ENCODE measurements at regions not wholly inside any gene's neighbourhood (a gene's known extent, or its start where the extent isn't known, plus 50 kb on each side); places are given as distances from the start of the nearest gene placed in this dataset.
"Not testable (repeated sequence)": the region's sequence is repeated elsewhere in the genome, so short reads cannot be mapped to it uniquely, and the experiment has no call there.

GRCh38 chr1:115445090-115445489 is 107.0 kb upstream of the NGF start:
- Histone ChIP-seq H3K9me3 (no peaks in the 10 kb centered on the region), H3K4me3 (no peak overlapping the region), H3K4me1 (ENCODE audit: insufficient read depth) (no peaks in the 10 kb centered on the region), H3K27me3 (no peaks in the 10 kb centered on the region), H3K27ac (no peak overlapping the region), H3K36me3 (no peaks in the 10 kb centered on the region)
- DNase-seq: no peak
- TF ChIP-seq CTCF (IDR thresholded peaks at IDR 0.05) (no peak), POLR2A (IDR thresholded peaks at IDR 0.05) (no peak), EP300 (IDR thresholded peaks at IDR 0.05) (no peak)
- intact Hi-C loops (cut with DNase I): no loop called here

- DNase-seq: no peak
- H3K9me3 ChIP-seq: no peaks in the 10 kb centered on the region
- no peak overlapping the region for H3K27ac ChIP-seq
- H3K4me3 ChIP-seq: no peak overlapping the region
- H3K27me3 ChIP-seq: no peaks in the 10 kb centered on the region
- 68 to 82% (median 81%) methylated on average over 2 of the region's 2 CpGs for WGBS, 3 donors
- intact Hi-C loops (cut with DNase I): no loop called here
- H3K36me3 ChIP-seq: no peaks in the 10 kb centered on the region
- TF ChIP-seq POLR2A (IDR thresholded peaks at IDR 0.05): no peak
- no peak for TF ChIP-seq EP300 (IDR thresholded peaks at IDR 0.05)
- no peak for TF ChIP-seq CTCF (IDR thresholded peaks at IDR 0.05)
- H3K4me1 ChIP-seq (ENCODE audit: insufficient read depth): no peaks in the 10 kb centered on the region
Observed at GRCh38 chr1:115440733-115441132, 102.7 kb upstream of the NGF start.

- H3K4me3 ChIP-seq; H3K4me1 ChIP-seq (ENCODE audit: insufficient read depth); DNase-seq; H3K9me3 ChIP-seq; H3K27ac ChIP-seq; H3K36me3 ChIP-seq; H3K27me3 ChIP-seq; intact Hi-C loops (cut with DNase I): not testable (repeated sequence)
- WGBS, 3 donors: 90 to 100% (median 98%) methylated on average over 3 of the region's 3 CpGs
Observed at GRCh38 chr1:115439520-115439919, 101.5 kb upstream of the NGF start.

- 78 to 86% (median 83%) methylated on average over 7 of the region's 7 CpGs for WGBS, 3 donors
- TF ChIP-seq POLR2A (IDR thresholded peaks at IDR 0.05) (no peak), EP300 (IDR thresholded peaks at IDR 0.05) (no peak), CTCF (IDR thresholded peaks at IDR 0.05) (no peak)
- no peaks in the 10 kb centered on the region for H3K36me3 ChIP-seq
Observed at GRCh38 chr1:115437196-115437595, 99.1 kb upstream of the NGF start.

GRCh38 chr1:115436596-115436995 is 98.5 kb upstream of the NGF start:
- Histone ChIP-seq H3K27ac (no peak overlapping the region), H3K27me3 (no peaks in the 10 kb centered on the region), H3K4me3 (no peak overlapping the region), H3K36me3 (no peaks in the 10 kb centered on the region), H3K4me1 (ENCODE audit: insufficient read depth) (peaks cover 3% of the 10 kb centered on the region), H3K9me3 (no peaks in the 10 kb centered on the region)
- DNase-seq: no peak
- intact Hi-C loops (cut with DNase I): no loop called here
- no peak for TF ChIP-seq EP300 (IDR thresholded peaks at IDR 0.05)
- no peak for TF ChIP-seq CTCF (IDR thresholded peaks at IDR 0.05)
- no peak for TF ChIP-seq POLR2A (IDR thresholded peaks at IDR 0.05)

More at GRCh38 chr1:115437196-115437595, 99.1 kb upstream of the NGF start:
- H3K27ac ChIP-seq: no peak overlapping the region
- no peak overlapping the region for H3K4me3 ChIP-seq
- DNase-seq: no peak
- H3K9me3 ChIP-seq: no peaks in the 10 kb centered on the region
- peaks cover 3% of the 10 kb centered on the region for H3K4me1 ChIP-seq (ENCODE audit: insufficient read depth)
- no peaks in the 10 kb centered on the region for H3K27me3 ChIP-seq
- intact Hi-C loops (cut with DNase I): no loop called here
